Lower lobe of right lung (tissue), 2 donors: ENCODE measurements at regions not wholly inside any gene's neighbourhood (a gene's known extent, or its start where the extent isn't known, plus 50 kb on each side); places are given as distances from the start of the nearest gene placed in this dataset.

Experiments
- ATAC-seq, 2 donors: fragments of 200-7000 bp; cut with Tn5 transposase; one replicate each; pipeline ENCODE4 v1.9.1; 2020 to 2022; ENCODE audit warnings: mild to moderate bottlenecking in 2 of 2, moderate library complexity in 2 of 2
- DNase-seq: peaks from one replicate; pipeline ENCODE4 v3.0.0-alpha.2; 2020
- H3K27ac ChIP-seq: fragments of 200-600 bp; one replicate; pipeline ENCODE4 v1.8.0; 2022
- H3K27me3 ChIP-seq: fragments of 200-600 bp; one replicate; pipeline ENCODE4 v1.8.0; 2022; ENCODE audit warnings: low read depth
- H3K36me3 ChIP-seq: fragments of 200-600 bp; one replicate; pipeline ENCODE4 v1.8.0; 2022; ENCODE audit warnings: mild to moderate bottlenecking
- H3K4me1 ChIP-seq: fragments of 200-600 bp; one replicate; pipeline ENCODE4 v1.8.0; 2022
- H3K4me3 ChIP-seq: fragments of 200-600 bp; one replicate; pipeline ENCODE4 v1.8.0; 2022; ENCODE audit warnings: mild to moderate bottlenecking
- H3K9me3 ChIP-seq: fragments of 200-600 bp; one replicate; pipeline ENCODE4 v1.8.0; 2022
- CTCF ChIP-seq: fragments of 200-600 bp; IDR thresholded peaks from one replicate; pipeline ENCODE4 v1.8.0; 2022; ENCODE audit warnings: antibody characterized with exemption, mild to moderate bottlenecking
- intact Hi-C: fragments of 100-400 bp; cut with DNase I; formaldehyde crosslinking; loops from one replicate; pipeline ENCODE4 v1.11.0; 2022
- donor health status: DM: no; HTN: yes; CAD: no; lungs with severe emphysema.

DNA sequence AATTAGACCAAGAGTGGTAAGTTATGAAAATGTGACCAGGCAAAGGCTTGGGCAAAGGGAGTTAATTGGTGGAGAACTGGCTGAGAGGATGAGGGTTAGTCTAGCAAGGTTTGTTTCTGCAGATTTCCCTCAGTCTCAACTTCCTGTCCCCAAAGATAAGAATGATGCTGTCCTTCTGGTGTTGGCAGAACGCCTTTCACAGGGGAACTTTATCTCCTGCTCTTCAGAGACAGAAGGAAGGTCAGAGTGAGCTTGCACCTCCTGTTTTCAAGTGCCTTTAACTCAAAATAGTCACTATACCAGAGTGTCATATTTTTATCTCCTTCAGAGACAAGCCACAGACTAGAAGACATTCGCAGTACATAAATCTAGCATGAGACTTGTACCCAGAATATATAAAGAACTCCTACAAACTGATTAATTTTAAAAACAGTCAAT, 95.7 kb downstream of the TEX51 start:
- H3K9me3 ChIP-seq, result no peaks in the 10 kb centered on the region
- no peaks in the 10 kb centered on the region for H3K4me1 ChIP-seq
- H3K4me3 ChIP-seq, result no peak overlapping the region
- no peak overlapping the region for H3K27ac ChIP-seq
- ATAC-seq, result no peak
- no peaks in the 10 kb centered on the region for H3K27me3 ChIP-seq
- no peak for DNase-seq
- no peaks in the 10 kb centered on the region for H3K36me3 ChIP-seq
- TF ChIP-seq CTCF, result no peak
- intact Hi-C loops, result no loop called here

GRCh38 chr2:126995621-126996377, 97.1 kb downstream of the TEX51 start:
- no peaks in the 10 kb centered on the region for H3K36me3 ChIP-seq
- TF ChIP-seq CTCF, result no peak
- DNase-seq (no peak), ATAC-seq (no peak)
- no peaks in the 10 kb centered on the region for H3K9me3 ChIP-seq
- no peak overlapping the region for H3K4me3 ChIP-seq
- no peak overlapping the region for H3K27ac ChIP-seq
- no peaks in the 10 kb centered on the region for H3K27me3 ChIP-seq
- intact Hi-C loops, result no loop called here
- no peaks in the 10 kb centered on the region for H3K4me1 ChIP-seq

DNA sequence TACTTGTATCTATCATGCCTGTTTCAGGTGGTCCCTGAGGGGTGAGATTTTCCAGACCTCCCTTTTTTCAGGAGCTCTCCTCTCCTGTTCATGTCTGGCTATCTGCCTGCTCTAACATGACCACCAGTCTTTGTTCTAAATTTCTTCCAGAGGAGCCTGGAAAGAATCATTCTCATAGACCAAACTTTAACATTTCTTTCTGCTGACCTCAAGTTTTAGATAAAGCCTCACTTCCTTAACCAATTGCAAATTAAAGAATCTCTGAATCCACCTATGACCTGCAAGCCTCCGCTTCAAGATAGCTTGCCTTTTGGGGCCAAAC, 97.6 kb downstream of the TEX51 start:
- Histone ChIP-seq H3K4me1 (no peaks in the 10 kb centered on the region), H3K36me3 (no peaks in the 10 kb centered on the region), H3K27ac (no peak overlapping the region), H3K27me3 (no peaks in the 10 kb centered on the region), H3K4me3 (no peak overlapping the region), H3K9me3 (no peaks in the 10 kb centered on the region)
- DNase-seq, result no peak
- no peak for ATAC-seq
- no peak for TF ChIP-seq CTCF
- intact Hi-C loops, result no loop called here
